Esophagus muscularis mucosa (tissue), 4 donors: ENCODE measurements at regions not wholly inside any gene's neighbourhood (a gene's known extent, or its start where the extent isn't known, plus 50 kb on each side); places are given as distances from the start of the nearest gene placed in this dataset.

Experiments used
- DNase-seq: peaks from one replicate; pipeline ENCODE4 v3.0.0-alpha.2; 2017; ENCODE audit errors: extremely low spot score
- H3K27ac ChIP-seq, 4 donors: fragments of 200-600 bp; sonication (generic); replicated peaks in 1 of 4; 1 replicate in 3 of 4; 2 replicates in 1 of 4; pipeline ENCODE4 v1.5.1; 2016 to 2019; ENCODE audit warnings: mild to moderate bottlenecking in 1 of 4
- H3K27me3 ChIP-seq, 4 donors: fragments of 200-600 bp; sonication (generic); one replicate each; pipeline versions ENCODE4 v1.5.1 to v1.6.0; 2016 to 2019
- H3K36me3 ChIP-seq, 4 donors: fragments of 200-600 bp; sonication (generic); one replicate each; pipeline ENCODE4 v1.5.1; 2016 to 2019
- H3K4me1 ChIP-seq, 4 donors: fragments of 200-600 bp; sonication (generic); one replicate each; pipeline ENCODE4 v1.5.1; 2016 to 2019
- H3K4me3 ChIP-seq, 4 donors: fragments of 200-600 bp; sonication (generic); 1 replicate in 2 of 4; 2 replicates in 2 of 4; pipeline ENCODE4 v1.5.1; 2016 to 2019; ENCODE audit warnings: mild to moderate bottlenecking in 4 of 4, moderate library complexity in 1 of 4
- H3K9me3 ChIP-seq, 4 donors: fragments of 200-600 bp; sonication (generic); 1 replicate in 3 of 4; 2 replicates in 1 of 4; pipeline ENCODE4 v1.5.1; 2016 to 2019
- EP300 ChIP-seq: sonication (generic); formaldehyde crosslinking; IDR thresholded peaks from one replicate; pipeline ENCODE4 v1.6.1; 2017; ENCODE audit warnings: antibody characterized with exemption
- POLR2A ChIP-seq: fragments of 450-650 bp; IDR thresholded peaks from one replicate; pipeline ENCODE4 v1.6.1; 2017; ENCODE audit warnings: antibody characterized with exemption, moderate library complexity, mild to moderate bottlenecking, low read depth
- POLR2AphosphoS5 ChIP-seq, 2 donors: sonication (generic); formaldehyde crosslinking; IDR thresholded peaks; one replicate each; pipeline ENCODE4 v1.6.1; 2017; ENCODE audit warnings: antibody characterized with exemption in 2 of 2
- WGBS: methylation state at CpG from one replicate; pipeline ENCODE4 v1.1.5; 2018; 5-methylcytosine and 5-hydroxymethylcytosine counted together
- intact Hi-C: fragments of 100-400 bp; cut with DNase I; formaldehyde crosslinking; loops from one replicate; pipeline ENCODE4 v1.15.1; 2023
- TF ChIP-seq, protein P1 (sequence below), 3 experiments: fragments of 200-600 bp in 2 of 3; fragments of 450-650 bp in 1 of 3; sonication (generic) in 2 of 3; IDR thresholded peaks; one replicate each; pipeline ENCODE4 v1.5.1; 2017 to 2019; ENCODE audit warnings: antibody characterized with exemption in 3 of 3, mild to moderate bottlenecking in 2 of 3, moderate library complexity in 1 of 3

DNA sequence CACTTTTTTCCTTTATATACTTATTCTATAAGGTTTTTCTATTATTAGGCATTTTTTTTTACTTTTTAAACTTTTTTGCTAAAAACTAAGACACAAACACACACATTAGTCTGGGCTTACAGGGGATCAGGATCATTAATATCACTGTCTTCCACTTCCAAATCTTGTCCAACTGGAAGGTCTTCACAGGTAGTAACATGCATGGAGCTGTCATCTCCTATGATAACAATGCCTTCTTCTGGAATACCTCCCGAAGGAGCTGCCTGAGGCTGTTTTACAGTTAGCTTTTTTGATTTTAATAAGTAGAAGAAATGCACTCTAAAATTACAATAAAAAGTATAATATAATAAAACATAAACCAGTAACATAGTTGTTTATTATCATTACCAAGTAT is 345.5 kb upstream of the PTGER4 start:
- no peak overlapping the region for H3K4me3 ChIP-seq
- intact Hi-C loops: no loop called here
- WGBS: 54% methylated on average over 1 of the region's 1 CpG
- TF ChIP-seq POLR2A: no peak
- TF ChIP-seq POLR2AphosphoS5 (IDR thresholded peaks at IDR 0.05): no peak
- TF ChIP-seq, protein P1, sequence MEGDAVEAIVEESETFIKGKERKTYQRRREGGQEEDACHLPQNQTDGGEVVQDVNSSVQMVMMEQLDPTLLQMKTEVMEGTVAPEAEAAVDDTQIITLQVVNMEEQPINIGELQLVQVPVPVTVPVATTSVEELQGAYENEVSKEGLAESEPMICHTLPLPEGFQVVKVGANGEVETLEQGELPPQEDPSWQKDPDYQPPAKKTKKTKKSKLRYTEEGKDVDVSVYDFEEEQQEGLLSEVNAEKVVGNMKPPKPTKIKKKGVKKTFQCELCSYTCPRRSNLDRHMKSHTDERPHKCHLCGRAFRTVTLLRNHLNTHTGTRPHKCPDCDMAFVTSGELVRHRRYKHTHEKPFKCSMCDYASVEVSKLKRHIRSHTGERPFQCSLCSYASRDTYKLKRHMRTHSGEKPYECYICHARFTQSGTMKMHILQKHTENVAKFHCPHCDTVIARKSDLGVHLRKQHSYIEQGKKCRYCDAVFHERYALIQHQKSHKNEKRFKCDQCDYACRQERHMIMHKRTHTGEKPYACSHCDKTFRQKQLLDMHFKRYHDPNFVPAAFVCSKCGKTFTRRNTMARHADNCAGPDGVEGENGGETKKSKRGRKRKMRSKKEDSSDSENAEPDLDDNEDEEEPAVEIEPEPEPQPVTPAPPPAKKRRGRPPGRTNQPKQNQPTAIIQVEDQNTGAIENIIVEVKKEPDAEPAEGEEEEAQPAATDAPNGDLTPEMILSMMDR (IDR thresholded peaks at IDR 0.05): no peak
- no peak for TF ChIP-seq EP300
- no peaks in the 10 kb centered on the region for H3K36me3 ChIP-seq
- no peak overlapping the region for H3K27ac ChIP-seq
- no peak for DNase-seq
- H3K4me1 ChIP-seq: no peaks in the 10 kb centered on the region
- no peaks in the 10 kb centered on the region for H3K9me3 ChIP-seq
- H3K27me3 ChIP-seq: no peaks in the 10 kb centered on the region

DNA sequence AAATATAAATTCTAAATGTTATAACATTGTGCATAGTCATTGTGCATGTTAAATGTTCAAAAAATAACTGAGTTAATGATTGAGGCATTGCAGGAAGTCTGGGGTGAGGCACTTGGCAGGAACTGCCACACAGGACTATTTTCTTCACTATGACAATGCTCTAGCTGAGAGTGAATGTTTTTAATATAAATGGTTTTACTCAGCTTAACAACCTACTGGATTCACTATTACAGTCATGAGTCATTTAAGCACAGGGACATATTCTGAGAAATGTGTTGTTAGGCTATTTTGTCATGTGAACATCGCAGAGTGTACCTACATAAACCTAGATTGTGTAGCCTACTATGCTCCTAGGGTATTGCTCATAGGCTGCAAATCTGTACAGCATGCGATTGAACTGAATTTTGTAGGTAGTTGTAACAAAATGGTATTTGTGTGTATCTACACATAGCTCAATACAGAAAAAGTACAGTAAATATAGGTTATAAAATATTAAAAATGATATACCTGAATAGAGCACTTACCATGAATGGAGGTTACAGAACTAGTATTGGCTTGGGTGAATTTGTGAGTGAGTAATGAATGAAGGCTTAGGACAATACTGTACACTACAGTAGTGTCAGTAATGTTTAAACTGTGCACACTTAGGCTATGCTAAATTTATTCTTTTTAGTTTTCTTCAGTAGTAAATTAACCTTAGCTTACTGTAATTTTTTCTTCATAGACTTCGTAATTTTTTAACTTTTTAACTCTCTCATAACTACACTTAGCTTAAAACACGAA is 346.1 kb upstream of the PTGER4 start:
- 73% methylated on average over 4 of the region's 4 CpGs for WGBS
- Histone ChIP-seq H3K36me3 (no peaks in the 10 kb centered on the region), H3K27ac (no peak overlapping the region), H3K4me3 (no peak overlapping the region), H3K9me3 (no peaks in the 10 kb centered on the region), H3K27me3 (no peaks in the 10 kb centered on the region), H3K4me1 (no peaks in the 10 kb centered on the region)
- no peak for TF ChIP-seq POLR2AphosphoS5 (IDR thresholded peaks at IDR 0.05)
- TF ChIP-seq, protein P1 (IDR thresholded peaks at IDR 0.05): no peak
- intact Hi-C loops: no loop called here
- no peak for DNase-seq

DNA sequence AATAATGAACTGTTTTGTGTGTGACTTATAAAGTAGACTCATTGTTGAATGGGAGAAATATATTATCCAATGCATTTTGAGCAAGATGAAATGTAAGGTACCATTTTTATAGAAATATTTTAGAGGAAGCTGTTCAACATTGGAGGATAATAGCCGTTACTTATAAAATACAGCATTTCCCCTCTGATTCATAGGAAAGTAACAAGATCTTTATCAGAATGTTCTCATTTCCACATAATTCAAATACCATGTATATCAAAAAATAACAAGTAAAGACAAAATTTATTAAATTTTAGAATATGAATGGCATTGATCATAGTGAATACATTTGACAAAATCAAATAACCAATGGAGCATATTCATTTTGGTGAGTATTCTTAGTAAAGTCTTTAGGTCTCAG is 346.7 kb upstream of the PTGER4 start:
- Histone ChIP-seq H3K4me3 (no peak overlapping the region), H3K4me1 (no peaks in the 10 kb centered on the region), H3K9me3 (no peaks in the 10 kb centered on the region), H3K36me3 (no peaks in the 10 kb centered on the region), H3K27me3 (no peaks in the 10 kb centered on the region), H3K27ac (no peak overlapping the region)
- TF ChIP-seq POLR2AphosphoS5 (IDR thresholded peaks at IDR 0.05) (no peak), EP300 (no peak), POLR2A (no peak)
- TF ChIP-seq, protein P1 (IDR thresholded peaks at IDR 0.05): no peak
- DNase-seq: no peak
- WGBS: 84% methylated on average over 1 of the region's 1 CpG
- intact Hi-C loops: no loop called here

DNA sequence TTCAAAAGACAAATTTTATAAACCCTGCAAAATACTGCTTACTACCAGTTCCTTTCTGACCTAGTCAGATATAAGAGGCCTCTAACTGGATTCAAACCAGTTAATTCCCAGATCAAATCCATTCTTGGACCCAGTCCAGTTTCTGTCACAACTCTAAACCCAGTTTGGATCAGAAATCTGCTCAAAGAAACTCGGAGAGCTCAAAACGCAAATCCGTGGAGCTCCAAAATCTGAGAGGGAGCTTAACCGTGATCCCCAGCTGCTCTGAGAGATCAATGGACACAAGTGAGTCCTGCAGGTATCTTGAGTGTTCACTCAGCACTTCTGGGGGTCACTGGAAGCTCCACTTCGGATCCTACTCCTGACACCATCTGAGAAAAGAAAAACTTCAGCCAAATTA is 348.1 kb upstream of the PTGER4 start:
- intact Hi-C loops: no loop called here
- H3K9me3 ChIP-seq: no peaks in the 10 kb centered on the region

More for the DNA sequence above, 348.1 kb upstream of the PTGER4 start:
- 83% methylated on average over 5 of the region's 5 CpGs for WGBS
- TF ChIP-seq, protein P1 (IDR thresholded peaks at IDR 0.05): no peak
- TF ChIP-seq POLR2AphosphoS5 (IDR thresholded peaks at IDR 0.05) (no peak), EP300 (no peak), POLR2A (no peak)
- H3K27ac ChIP-seq: no peak overlapping the region
- no peak for DNase-seq
- H3K27me3 ChIP-seq: no peaks in the 10 kb centered on the region
- no peaks in the 10 kb centered on the region for H3K4me1 ChIP-seq
- no peak overlapping the region for H3K4me3 ChIP-seq
- no peaks in the 10 kb centered on the region for H3K36me3 ChIP-seq
